Aorta (tissue), 5 donors: ENCODE measurements at regions not wholly inside any gene's neighbourhood (a gene's known extent, or its start where the extent isn't known, plus 50 kb on each side); places are given as distances from the start of the nearest gene placed in this dataset.

Experiments used
- ATAC-seq: fragments of 200-7000 bp; cut with Tn5 transposase; one replicate; pipeline ENCODE4 v1.9.1; 2022; ENCODE audit warnings: moderate library complexity; ENCODE audit not compliant: low FRiP score
- DNase-seq, 2 donors: peaks; one replicate each; pipeline ENCODE4 v3.0.0-alpha.2; 2020
- H3K27ac ChIP-seq, 2 donors: one replicate each; pipeline ENCODE4 v1.5.1; 2013; ENCODE audit warnings: low read length in 2 of 2, mild to moderate bottlenecking in 2 of 2, moderate library complexity in 2 of 2, control low read depth in 1 of 2, inconsistent platforms in 1 of 2, low read depth in 1 of 2
- H3K27me3 ChIP-seq, 2 donors: one replicate each; pipeline ENCODE4 v1.6.1; 2013; ENCODE audit warnings: control low read depth in 1 of 2, low read length in 1 of 2, mild to moderate bottlenecking in 1 of 2, moderate library complexity in 1 of 2; ENCODE audit not compliant: insufficient read depth in 2 of 2, control insufficient read depth in 1 of 2
- H3K36me3 ChIP-seq, 2 donors: one replicate each; pipeline ENCODE4 v1.6.1; 2013; ENCODE audit warnings: control low read depth in 1 of 2, low read length in 1 of 2, mild to moderate bottlenecking in 1 of 2; ENCODE audit not compliant: insufficient read depth in 2 of 2, control insufficient read depth in 1 of 2
- H3K4me1 ChIP-seq, 2 donors: one replicate each; pipeline ENCODE4 v1.6.1; 2013; ENCODE audit warnings: low read length in 2 of 2, control low read depth in 1 of 2, mild to moderate bottlenecking in 1 of 2, moderate library complexity in 1 of 2; ENCODE audit not compliant: insufficient read depth in 2 of 2, control insufficient read depth in 1 of 2
- H3K4me3 ChIP-seq, 2 donors: one replicate each; pipeline ENCODE4 v1.5.1; 2013; ENCODE audit warnings: low read length in 2 of 2, control low read depth in 1 of 2, mild to moderate bottlenecking in 1 of 2
- H3K9me3 ChIP-seq: one replicate; pipeline ENCODE4 v1.6.1; 2013; ENCODE audit warnings: mild to moderate bottlenecking, low read length; ENCODE audit not compliant: control insufficient read depth
- WGBS, 2 donors: extraction: QIAGEN DNeasy Blood & Tissue Kit; methylation state at CpG; one replicate each; pipeline ENCODE4 v1.1.7; 2013; 5-methylcytosine and 5-hydroxymethylcytosine counted together
- intact Hi-C, 2 donors: fragments of 100-400 bp; cut with DNase I; formaldehyde crosslinking; loops; one replicate each; pipeline versions ENCODE4 v1.14.2 to v1.15.0; 2022
- donor health status: healthy with polysubstance abuse.
- donor health status: Bipolar disorder and iron deficiency.
- donor health status: DM: no; HTN: no; CAD: no.
- donor health status: DM: no; HTN: no; CAD: no.
- donor health status: DM: yes; HTN: yes; CAD: no.

- Histone ChIP-seq H3K4me1 (no peaks in the 10 kb centered on the region), H3K4me3 (no peak overlapping the region), H3K27me3 (no peaks in the 10 kb centered on the region), H3K36me3 (no peaks in the 10 kb centered on the region), H3K27ac (no peak overlapping the region), H3K9me3 (no peaks in the 10 kb centered on the region)
- intact Hi-C loops = no loop called here
- no peak for ATAC-seq
- WGBS, 2 donors = 53 to 54% methylated on average over 10 of the region's 10 CpGs
- no peak for DNase-seq
These were observed 1482.7 kb downstream of the AACS start for GRCh38 chr12:126547905-126548304.

GRCh38 chr12:126551869-126552268 lies 1486.6 kb downstream of the AACS start:
- Histone ChIP-seq H3K4me3 (no peak overlapping the region), H3K9me3 (peaks cover 6% of the 10 kb centered on the region), H3K27ac (no peak overlapping the region), H3K36me3 (no peaks in the 10 kb centered on the region), H3K27me3 (no peaks in the 10 kb centered on the region), H3K4me1 (no peaks in the 10 kb centered on the region)
- DNase-seq (no peak), ATAC-seq (no peak)
- WGBS, 2 donors = 37 to 48% methylated on average over 4 of the region's 4 CpGs
- intact Hi-C loops = no loop called here

GRCh38 chr12:126554625-126555024 lies 1489.4 kb downstream of the AACS start:
- Histone ChIP-seq H3K4me1 (no peaks in the 10 kb centered on the region), H3K4me3 (no peak overlapping the region), H3K9me3 (peaks cover 6% of the 10 kb centered on the region), H3K27me3 (no peaks in the 10 kb centered on the region), H3K27ac (no peak overlapping the region), H3K36me3 (no peaks in the 10 kb centered on the region)
- WGBS, 2 donors = 58 to 66% methylated on average over 7 of the region's 7 CpGs
- no peak for ATAC-seq
- no peak for DNase-seq
- intact Hi-C loops = no loop called here

- WGBS, 2 donors = 84 to 87% methylated on average over 5 of the region's 5 CpGs
- peaks cover 6% of the 10 kb centered on the region for H3K9me3 ChIP-seq
- H3K27me3 ChIP-seq = no peaks in the 10 kb centered on the region
- H3K4me1 ChIP-seq = no peaks in the 10 kb centered on the region
- no peak for DNase-seq
- H3K36me3 ChIP-seq = no peaks in the 10 kb centered on the region
- H3K4me3 ChIP-seq = no peak overlapping the region
- intact Hi-C loops = no loop called here
- no peak for ATAC-seq
- no peak overlapping the region for H3K27ac ChIP-seq
These were observed 1492.4 kb downstream of the AACS start for GRCh38 chr12:126557659-126558058.

- Histone ChIP-seq H3K27ac (no peak overlapping the region), H3K4me3 (no peak overlapping the region), H3K36me3 (no peaks in the 10 kb centered on the region), H3K9me3 (peaks cover 6% of the 10 kb centered on the region), H3K4me1 (no peaks in the 10 kb centered on the region), H3K27me3 (no peaks in the 10 kb centered on the region)
- ATAC-seq = no peak
- intact Hi-C loops = no loop called here
- 73 to 75% methylated on average over 2 of the region's 2 CpGs for WGBS, 2 donors
- no peak for DNase-seq
These were observed 1493.0 kb downstream of the AACS start for GRCh38 chr12:126558219-126558618.

GRCh38 chr12:126558810-126559209 lies 1493.6 kb downstream of the AACS start:
- no peaks in the 10 kb centered on the region for H3K27me3 ChIP-seq
- ATAC-seq (no peak), DNase-seq (no peak)
- intact Hi-C loops = no loop called here
- H3K36me3 ChIP-seq = no peaks in the 10 kb centered on the region
- peaks cover 4% of the 10 kb centered on the region for H3K9me3 ChIP-seq
- no peak overlapping the region for H3K4me3 ChIP-seq
- WGBS, 2 donors = 29 to 31% methylated on average over 3 of the region's 3 CpGs
- no peaks in the 10 kb centered on the region for H3K4me1 ChIP-seq
- no peak overlapping the region for H3K27ac ChIP-seq

GRCh38 chr12:126567016-126567415 lies 1501.8 kb downstream of the AACS start:
- DNase-seq (no peak), ATAC-seq (peak; percentile 29)
- H3K9me3 ChIP-seq = no peaks in the 10 kb centered on the region
- H3K4me1 ChIP-seq = no peaks in the 10 kb centered on the region
- WGBS, 2 donors = 86 to 89% methylated on average over 12 to 18 of the region's 18 CpGs
- H3K4me3 ChIP-seq = no peak overlapping the region
- H3K27me3 ChIP-seq = peaks cover 0 to 1% of the 10 kb centered on the region in 2 donors
- intact Hi-C loops = no loop called here
- H3K36me3 ChIP-seq = no peaks in the 10 kb centered on the region
- H3K27ac ChIP-seq = no peak overlapping the region

GRCh38 chr12:126569706-126570105 lies 1504.5 kb downstream of the AACS start:
- H3K36me3 ChIP-seq = no peaks in the 10 kb centered on the region
- 66 to 69% methylated on average over 5 of the region's 5 CpGs for WGBS, 2 donors
- peaks cover under 1% of the 10 kb centered on the region for H3K9me3 ChIP-seq
- H3K4me1 ChIP-seq = no peaks in the 10 kb centered on the region
- no peak for DNase-seq
- peaks cover 0 to 1% of the 10 kb centered on the region in 2 donors for H3K27me3 ChIP-seq
- H3K4me3 ChIP-seq = no peak overlapping the region
- H3K27ac ChIP-seq = no peak overlapping the region
- no peak for ATAC-seq
- intact Hi-C loops = no loop called here

GRCh38 chr12:126570566-126570965 lies 1505.3 kb downstream of the AACS start:
- 8 to 27% methylated on average over 3 of the region's 3 CpGs for WGBS, 2 donors
- Histone ChIP-seq H3K27me3 (peaks cover 0 to 1% of the 10 kb centered on the region in 2 donors), H3K9me3 (peaks cover 2% of the 10 kb centered on the region), H3K27ac (no peak overlapping the region), H3K4me1 (no peaks in the 10 kb centered on the region), H3K36me3 (no peaks in the 10 kb centered on the region), H3K4me3 (no peak overlapping the region)
- intact Hi-C loops = no loop called here
- DNase-seq = no peak
- no peak for ATAC-seq
